DMS 273 treated with DMSO at 0.1 percent for 48 hours (cell line): ENCODE measurements at regions not wholly inside any gene's neighbourhood (a gene's known extent, or its start where the extent isn't known, plus 50 kb on each side); places are given as distances from the start of the nearest gene placed in this dataset.

ENCODE experiments used
- DNase-seq: peaks from one replicate; lab custom pipeline; 2025; lab: John Stamatoyannopoulos, UW

DNA sequence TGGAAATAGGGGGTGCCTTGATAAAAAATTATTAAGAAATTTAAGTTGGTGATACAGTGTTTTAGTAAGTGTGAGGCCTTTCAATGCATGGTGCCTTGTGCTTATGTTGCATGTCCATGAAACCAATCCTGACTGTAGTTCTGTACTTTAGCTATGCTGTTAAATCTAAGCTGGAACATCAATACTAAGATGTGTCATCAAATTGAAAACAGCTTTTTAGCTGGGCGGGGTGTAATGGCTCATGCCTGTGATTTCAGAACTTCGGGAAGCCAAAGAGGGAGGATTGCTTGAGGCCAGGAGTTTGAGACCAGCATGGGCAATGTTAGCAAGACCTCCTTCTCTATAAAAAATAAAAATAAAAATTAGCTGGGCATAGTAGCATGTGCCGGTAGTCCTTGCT is 930.3 kb upstream of the PCDH9 start:
- DNase-seq, result no peak

DNA sequence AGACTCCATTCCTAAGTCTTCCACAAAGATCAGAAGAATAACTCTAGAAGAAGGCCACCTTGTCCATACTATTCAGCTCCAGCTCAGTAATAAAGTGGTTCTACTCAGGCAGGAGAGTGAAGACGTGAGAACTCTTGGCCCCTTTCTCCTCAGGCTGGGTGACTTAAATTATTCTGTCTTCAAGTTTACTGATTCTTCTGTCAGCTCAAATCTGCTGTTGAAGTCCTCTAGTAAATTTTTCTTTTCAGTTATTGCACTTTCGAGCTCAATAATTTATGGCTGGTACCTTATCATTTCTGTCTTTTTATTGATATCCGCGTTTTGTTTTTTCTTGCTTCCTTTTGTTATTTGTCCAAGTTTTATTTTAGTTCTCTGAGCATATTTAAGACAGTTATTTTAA is 922.3 kb upstream of the PCDH9 start:
- no peak for DNase-seq

DNA sequence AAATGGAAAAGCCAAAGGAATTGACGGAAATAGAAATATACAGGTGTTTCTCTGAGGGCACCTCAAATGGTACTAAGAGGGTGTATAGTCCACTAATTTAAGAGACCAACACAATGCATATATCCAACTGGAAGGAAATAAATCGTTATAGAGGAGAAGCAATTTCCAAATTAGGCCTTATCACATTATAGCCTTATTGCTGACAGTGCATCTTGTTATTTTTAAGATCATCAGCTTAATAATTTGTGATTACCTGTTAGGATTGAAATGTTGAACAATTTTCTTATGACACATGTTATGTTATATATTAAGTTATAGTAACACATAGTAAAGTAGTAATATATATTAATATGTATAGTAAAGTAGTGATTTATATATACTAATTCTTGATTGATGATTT is 915.7 kb upstream of the PCDH9 start:
- no peak for DNase-seq

DNA sequence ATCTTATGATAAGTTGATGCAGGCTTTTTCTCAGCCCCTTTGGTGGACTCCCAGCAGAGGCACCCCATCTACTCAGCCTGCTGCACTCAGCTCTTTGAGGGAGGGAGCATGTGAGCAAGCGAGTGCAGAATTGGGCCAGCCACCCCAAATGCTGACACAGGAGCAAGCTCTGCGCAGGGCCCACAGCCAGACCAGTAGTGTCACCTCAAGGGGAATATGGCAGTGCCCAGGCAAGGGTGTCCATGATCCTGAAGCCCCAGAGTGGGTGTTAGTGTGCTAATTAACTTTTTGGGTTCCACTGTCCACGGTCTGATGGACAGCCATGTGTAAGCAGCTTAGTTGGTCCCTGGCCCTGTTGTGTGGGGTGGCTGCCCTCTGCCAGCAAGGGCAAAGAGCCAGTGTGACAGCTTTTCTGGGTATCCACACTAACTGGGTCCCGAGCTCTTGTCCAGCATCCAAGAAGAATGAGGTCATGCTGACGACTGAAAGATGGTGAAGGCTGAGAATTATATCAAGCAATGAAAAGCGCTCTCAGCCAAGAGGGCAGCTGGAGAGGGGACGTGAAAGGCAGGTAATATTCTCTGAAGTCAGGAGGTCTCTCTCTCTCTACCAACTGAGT is 898.3 kb upstream of the PCDH9 start:
- no peak for DNase-seq

DNA sequence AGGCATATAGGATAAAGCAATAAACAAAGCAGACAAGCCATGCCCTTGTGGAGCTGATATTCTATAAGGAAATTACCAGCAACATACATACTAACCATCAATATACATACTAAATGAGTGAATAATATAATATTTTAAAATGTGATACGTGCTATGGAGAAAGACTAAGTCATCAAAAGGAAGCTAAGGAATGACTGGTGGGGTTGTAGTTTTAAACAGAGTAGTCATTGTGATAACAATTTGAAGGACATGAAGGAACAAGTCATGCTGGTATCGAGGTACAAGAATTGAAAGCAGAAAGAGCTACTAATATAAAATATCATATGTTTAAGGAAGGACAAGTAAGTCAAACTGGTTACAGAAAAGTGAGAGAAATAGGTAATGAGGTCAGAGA is 894.9 kb upstream of the PCDH9 start:
- no peak for DNase-seq

DNA sequence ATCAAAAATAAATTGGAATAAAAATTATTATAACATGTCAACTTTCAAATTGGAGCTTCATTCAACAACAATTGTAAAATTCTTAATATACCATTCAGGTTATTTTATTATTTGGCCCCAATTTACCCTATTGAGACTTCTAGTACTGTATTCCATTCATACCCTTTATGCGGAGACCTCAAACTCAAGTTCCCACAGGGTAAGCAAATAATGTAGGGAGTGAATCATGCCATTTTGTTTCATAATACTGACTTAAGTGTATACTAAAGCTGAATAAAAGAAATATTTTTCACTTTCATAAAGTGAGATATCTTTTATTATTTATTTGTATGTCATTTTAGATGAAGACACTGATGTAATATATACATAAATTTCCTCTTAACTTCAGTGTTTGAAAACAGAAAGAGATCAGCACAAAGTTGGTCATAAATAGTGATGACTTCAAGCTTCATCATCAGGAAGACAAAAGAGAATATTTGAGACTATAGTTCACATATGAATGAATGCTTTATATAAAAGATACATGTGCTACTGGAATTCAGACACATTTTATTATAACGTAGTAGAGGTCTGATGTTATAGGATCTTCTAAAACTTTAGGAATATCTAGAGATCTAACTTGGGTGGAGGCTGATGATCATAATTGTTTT is 894.4 kb upstream of the PCDH9 start:
- DNase-seq, result no peak

DNA sequence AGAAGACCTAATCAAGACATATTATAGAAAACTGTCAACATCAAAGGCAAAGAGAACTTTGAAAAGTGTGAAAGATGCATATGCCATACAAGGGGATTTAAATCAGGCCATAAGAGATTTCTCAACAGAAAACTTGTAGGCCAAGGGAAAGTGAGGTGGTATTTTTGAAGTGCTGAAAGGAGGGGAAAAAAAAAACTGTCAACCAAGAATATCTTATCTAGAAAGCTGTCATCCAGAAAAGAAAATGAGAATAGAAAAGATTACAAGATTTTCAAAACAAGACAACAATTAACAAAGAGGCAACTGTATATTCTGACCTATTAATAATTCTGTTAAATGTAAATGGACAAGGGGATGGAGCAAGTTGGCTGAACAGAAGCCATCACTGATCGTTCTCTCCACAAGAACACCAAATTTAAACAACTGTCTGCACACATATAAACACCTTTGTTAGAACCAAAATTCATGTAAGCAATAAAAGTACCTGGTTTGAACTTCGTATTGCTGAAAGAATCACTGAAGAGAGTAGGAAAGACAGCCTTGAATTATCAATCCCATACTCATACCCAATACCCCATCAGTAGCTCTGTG is 880.1 kb upstream of the PCDH9 start:
- DNase-seq, result no peak

DNA sequence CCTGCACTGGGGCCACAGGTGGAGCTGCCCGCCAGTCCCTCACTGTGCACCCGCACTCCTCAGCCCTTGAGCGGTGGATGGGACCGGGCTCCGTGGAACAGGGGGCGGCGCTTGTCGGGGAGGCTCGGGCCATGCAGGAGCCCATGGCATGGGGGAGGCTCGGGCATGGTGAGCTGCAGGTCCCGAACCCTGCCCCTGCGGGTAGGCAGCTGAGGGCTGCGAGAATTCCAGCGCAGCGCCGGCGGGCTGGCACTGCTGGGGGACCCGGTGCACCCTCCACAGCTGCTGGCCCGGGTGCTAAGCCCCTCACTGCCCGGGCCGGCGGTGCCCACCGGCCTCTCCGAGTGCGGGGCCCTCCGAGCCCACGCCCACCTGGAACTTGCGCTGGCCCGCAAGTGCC is 877.5 kb upstream of the PCDH9 start:
- DNase-seq, result no peak

DNA sequence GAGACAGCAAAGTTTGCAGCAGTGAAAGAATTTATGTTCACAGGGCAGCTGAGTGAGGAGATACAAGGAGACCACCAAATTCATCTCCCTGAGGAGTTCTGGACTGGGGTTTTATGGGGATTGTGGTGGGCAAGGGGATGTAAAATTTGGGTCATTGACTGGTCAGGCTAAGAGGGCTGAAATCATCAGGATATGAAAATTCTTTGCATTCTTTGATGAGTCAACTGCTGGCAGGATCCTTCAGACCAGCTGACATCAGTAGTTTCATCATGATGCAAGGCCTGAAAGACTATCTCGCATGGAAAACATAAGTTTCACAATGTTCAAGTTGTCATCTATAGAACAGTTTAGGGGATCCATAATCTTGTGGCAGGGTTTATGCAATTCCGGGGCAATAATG is 869.5 kb upstream of the PCDH9 start:
- DNase-seq, result no peak

DNA sequence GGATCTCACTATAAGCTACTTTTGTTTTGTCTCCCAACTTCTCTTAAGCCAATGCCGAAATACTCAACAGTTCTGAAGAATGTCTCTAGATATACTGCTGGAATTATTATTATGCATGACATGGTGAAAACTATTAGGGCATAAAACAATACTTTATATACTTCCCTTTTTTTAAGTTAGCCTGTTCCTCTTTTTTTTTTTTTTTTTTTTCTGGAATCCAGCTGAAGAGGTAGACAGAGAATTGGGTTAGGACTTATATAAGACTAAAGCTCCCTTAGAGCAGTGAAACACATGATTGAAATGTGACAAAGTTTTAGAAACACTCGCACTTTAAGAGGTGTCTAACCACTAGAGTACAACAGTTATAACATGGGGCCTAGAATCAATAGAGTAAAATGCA is 850.9 kb upstream of the PCDH9 start:
- no peak for DNase-seq

DNA sequence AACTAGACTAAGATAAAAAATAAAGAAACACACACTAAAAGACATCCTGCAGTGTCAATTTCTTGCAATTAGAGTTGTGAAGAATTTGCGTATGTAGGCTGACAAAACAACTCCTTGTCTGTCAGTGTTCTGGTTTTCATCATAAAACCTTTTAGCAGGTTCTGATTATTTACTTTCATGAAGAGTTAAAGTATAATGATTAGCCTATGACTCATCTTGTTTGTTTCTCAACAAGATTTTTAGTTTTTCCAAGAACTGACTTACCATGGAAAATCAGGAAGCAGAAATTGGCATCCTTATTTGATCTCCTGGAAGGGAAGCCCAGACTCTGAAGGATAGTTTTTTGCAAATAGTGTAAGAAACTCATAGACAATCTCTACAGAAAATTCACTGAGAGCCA is 848.7 kb upstream of the PCDH9 start:
- DNase-seq, result no peak

DNA sequence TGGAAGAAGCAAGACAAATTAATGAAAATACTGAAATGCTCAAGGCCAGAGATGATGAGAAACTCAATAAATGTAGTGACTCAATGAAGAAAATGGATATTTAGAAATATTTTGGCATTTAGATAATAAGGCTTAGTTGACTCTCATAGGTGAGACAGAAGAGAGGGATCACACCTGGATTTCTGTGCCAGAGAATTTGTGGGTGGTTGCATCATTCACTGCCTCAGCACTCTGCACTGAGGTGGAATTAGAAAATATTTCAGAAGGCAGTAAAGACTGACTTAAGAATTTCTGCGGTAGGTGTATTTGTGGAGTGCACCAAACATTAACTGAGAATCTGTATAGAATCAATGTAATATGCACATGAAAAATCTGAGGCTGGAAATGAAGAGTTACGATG is 848.3 kb upstream of the PCDH9 start:
- no peak for DNase-seq

DNA sequence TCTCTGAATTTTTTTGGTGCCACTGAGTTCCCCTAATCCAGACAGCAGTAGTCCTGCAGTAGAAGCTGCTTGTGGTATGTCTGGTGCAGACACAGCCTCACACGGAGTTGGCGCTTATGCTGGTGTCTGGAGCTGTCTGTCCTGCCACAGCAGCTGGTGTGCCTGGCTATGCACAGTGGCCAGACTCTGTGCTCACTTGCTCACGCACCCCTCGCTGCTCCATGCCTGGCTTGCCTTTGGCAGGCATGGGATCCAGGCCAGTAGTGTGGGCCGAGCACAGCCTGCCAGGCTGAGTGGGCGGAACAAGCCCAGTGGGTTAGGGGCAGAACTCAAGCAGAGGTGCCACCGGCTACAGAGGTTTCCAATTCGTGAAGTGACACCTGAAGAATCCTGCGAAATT is 845.9 kb upstream of the PCDH9 start:
- DNase-seq, result no peak

DNA sequence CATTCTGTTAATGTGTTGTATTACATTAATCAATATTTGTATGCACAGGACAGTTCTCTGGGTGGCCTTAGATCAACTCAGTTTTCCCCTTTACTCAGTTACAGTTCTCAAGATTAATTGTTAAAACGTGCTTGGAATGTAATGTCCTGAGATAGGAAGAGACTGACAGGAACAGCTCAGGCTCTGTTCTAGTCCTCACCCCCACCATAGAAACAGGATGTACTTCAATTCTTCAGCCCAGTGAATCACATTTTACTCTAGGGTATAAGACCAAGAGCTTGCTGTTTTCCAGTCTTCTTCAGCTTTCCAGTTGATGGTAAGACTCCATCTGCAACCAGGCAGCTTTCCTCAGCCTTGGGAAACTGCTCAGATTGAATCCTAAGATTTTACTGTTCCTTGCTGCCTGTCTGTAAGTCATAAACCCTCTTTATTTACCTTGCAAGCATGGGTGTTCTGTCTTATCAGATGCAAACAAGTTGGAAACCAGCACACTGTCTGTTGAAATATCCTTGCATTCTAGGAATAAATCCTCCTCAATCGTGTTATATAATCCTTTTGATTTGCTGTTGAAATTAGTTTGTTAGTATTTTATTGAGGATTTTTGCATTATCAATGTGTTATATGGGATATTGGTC is 836.9 kb upstream of the PCDH9 start:
- DNase-seq, result no peak

DNA sequence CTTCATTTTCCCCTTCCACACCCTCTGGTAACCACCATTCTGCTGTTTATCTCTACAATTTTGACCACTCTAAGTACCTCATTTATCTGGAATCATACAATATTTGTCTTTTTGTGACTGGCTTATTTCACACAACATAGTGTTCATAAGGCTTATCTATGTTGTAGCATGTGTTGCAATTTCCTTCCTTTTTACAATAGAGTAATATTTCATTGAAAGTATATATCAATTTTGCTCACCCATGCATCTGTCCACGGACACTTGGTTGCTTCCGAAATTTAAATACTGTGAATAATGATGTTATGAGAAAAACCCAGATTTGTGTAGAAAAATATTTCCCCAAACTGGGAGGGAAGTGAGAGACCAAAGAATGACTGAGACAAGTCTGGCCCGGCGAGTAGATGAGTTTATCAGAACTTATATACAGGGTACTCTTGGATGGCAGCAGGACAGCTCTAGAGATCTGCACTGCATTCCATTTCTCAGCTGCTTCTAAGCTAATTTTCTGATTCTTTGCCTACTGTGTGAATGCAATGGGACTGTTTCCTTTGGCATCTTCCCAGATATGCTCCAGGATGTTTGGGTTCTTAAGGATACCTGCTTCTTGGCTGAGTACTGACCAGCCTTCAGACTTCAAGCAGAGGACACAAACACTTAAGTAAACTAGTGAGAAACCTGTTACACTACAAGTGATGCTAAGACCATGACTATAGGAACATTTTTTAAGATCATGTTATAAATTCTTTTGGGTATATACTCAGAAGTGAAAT is 834.0 kb upstream of the PCDH9 start:
- no peak for DNase-seq

DNA sequence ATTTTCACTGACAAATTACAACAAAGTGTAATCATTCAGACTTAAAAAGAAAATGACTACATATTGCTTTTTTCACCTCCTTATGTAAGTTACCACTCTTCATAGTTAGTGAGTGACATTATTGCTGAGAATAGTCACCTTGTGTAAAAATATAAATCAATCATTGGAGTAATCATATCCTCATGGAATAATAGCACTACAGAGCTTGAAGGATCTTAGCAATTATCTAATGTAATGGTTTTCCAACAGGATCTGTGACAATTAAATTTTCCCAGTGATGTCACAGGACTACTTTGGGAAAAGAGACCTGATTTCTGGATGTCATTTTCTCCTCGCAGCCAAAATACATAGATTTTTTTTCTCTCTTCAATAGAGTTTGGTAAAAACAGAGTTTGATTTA is 833.0 kb upstream of the PCDH9 start:
- no peak for DNase-seq

DNA sequence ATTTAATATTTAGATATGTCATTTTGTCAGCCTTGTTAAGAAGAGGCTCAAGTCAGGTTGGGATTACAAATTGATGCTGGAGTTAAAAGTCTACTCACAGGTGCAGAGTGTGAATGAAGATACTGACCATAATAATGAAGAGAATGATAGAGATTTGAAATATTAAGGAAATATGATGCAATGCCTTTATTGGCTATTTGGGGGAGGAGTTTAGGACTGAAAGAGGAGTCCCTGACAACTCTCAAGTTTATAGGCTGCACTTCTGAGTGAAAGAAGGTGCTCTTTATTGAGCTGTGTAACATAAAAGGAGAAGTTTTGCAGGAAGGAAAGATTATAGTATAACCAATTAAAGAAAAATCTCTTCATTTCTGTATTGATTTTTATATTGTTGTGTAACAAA is 827.7 kb upstream of the PCDH9 start:
- DNase-seq, result no peak

DNA sequence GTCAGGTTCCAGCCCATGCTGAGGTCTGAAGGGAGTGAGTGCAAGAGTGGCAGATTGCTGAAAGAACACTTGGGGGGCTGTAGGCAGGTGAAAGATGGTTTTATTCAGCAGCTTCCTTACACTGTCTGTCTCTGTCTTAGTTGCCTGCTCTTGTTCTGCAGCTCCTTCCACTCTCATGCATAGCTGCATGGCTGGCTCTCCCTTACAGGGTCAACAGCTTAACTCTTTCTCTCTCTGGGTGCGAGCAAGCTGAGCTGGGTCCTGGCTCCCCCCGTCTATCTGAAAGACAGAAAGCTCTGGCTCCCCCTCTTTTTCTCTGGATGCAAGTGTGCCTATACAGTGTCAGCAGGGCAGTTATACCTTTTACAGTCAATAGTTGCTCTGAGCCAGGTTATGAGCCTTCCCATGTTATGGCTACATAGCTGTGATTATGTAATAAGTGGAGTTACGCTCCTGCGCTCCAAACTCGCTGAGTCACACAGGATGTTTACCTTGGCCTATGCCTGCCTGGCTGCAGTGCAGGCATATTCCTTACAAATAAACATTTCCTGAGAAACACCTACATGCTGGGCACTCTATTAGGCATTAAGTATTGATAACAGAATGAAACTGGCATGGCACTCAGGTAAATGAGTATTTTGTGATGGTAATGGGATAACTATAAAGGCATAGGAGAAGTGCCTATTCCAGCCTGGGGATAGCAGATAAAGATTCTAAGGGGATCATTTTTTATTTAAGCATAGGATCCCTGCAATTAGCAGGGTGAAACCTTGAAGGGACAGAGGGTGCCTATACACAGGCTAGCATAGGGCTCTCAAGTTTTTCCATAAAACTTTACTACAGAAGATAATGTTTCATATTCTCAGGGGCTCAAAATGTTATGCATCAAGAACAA is 826.9 kb upstream of the PCDH9 start:
- DNase-seq, result no peak

DNA sequence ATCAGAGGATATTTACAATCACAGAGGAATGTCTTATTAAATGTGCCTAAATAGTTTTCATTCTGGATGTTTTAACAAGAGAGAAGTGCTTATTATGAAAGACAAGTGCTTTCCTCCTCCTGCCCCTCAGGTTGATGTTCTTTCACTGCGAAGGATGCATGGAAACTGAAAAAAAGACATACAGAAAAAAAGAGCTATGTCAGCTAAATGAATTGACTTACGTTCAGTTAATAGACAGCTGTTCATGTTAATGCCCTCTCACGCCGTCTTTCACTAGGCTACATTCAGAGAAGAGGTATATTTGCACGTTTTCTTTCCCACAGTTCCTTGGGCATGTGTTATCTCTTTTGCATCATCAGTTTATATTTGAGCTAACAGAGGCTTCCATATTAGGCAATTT is 821.8 kb upstream of the PCDH9 start:
- DNase-seq, result no peak

DNA sequence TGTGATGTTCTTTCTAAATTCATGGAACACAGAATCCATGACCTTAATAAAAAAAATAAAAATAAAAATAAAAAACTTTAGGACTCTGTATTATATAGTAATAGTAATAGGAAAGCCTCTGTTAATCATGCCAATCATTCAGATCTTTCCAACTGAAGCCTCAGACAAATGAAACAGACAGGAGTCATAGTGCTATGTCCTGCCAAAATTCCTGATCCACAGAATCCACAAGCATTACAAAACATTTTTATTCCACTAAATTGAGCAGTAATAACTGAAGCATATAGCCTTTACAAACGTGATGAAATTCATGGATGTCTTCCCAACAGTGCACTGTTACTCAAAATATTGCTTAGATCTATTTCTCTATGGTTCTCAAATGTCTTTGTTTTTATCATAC is 820.6 kb upstream of the PCDH9 start:
- no peak for DNase-seq

DNA sequence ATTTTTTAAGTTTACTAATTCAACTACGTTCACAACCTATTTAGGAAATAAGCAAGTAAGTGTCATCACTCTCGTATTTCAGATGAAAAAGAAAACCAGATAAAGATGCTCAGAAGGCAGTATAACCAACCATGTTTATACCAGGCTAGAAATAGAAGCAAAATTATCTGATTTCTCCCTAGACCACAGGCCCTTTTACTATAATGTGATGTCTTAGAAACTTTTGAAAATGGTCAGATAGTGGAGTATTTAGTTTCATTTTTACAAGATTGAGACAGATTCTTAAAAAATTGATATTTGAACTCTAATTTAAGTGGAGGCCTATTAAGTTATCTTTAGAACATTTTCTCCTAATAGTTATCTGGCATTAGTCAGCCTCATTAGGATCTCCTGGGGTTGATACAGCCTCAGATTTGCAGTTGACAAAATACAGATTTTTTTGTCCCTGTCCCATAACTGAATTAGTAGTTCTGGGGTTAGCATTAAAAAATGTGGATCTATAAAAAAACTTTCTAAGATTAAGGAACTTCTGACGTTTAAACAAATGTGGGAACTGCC is 818.7 kb upstream of the PCDH9 start:
- no peak for DNase-seq
